Epithelial cell of esophagus (primary cell): ENCODE measurements at regions not wholly inside any gene's neighbourhood (a gene's known extent, or its start where the extent isn't known, plus 50 kb on each side); places are given as distances from the start of the nearest gene placed in this dataset.

Source experiments
- DNase-seq: peaks from one replicate; pipeline ENCODE4 v3.0.0; 2010; ENCODE audit warnings: low read depth
- H3K4me3 ChIP-seq: 2 replicates; pipeline ENCODE4 v1.5.1; 2011; ENCODE audit warnings: mild to moderate bottlenecking, low read length, control low read depth
- TF ChIP-seq, protein P1 (sequence below): IDR thresholded peaks from 2 replicates; pipeline ENCODE4 v1.5.1; 2011; ENCODE audit warnings: low read depth, mild to moderate bottlenecking, low read length, control low read depth, inconsistent platforms; ENCODE audit not compliant: insufficient read depth; ENCODE audit errors: missing control alignments

DNA sequence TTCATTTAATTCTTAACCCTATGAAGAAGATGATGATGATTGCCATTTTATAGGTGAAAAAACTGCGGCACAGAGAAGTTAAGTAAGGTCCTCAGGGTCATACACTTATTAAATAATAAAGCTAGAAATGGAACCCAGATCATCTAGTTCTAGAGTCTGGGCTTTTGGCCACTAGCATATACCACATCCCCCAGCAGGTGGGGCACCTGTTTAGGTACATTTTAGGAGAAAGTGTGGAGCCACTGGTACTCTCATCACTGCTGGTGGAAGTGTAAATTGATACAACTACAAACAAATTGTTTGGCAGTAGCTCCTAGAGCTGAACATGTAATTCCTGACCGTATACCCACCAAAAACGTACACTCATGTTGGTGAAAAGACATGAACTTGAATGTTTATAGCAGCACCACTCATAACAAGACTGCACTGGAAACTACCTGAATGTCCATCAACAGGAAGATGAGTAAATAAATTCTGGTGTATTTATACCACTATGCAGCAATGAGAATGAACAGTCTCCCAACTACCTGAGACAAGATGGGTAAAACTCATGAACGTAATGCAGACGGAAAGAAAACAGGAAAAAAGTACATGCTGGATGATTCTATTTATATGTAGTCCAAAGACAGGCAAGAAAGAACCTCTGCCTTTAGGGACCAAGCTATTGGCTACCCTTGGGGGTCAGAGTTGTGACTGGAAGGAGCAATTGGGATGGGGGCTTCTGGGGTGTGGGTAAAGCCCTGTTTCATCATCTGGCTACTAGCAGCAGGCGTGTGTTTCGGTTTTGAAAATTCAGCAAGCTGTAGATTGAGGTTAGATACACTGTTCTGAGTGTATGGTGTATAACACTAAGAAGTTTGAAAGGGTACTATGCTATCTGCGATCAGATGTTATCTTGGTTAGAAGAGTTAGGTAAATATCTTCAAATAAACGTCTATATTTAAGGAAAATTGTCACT lies 72.3 kb upstream of the ADGRG2 start:
- no peak overlapping the region for H3K4me3 ChIP-seq
- DNase-seq = no peak
- TF ChIP-seq, protein P1, sequence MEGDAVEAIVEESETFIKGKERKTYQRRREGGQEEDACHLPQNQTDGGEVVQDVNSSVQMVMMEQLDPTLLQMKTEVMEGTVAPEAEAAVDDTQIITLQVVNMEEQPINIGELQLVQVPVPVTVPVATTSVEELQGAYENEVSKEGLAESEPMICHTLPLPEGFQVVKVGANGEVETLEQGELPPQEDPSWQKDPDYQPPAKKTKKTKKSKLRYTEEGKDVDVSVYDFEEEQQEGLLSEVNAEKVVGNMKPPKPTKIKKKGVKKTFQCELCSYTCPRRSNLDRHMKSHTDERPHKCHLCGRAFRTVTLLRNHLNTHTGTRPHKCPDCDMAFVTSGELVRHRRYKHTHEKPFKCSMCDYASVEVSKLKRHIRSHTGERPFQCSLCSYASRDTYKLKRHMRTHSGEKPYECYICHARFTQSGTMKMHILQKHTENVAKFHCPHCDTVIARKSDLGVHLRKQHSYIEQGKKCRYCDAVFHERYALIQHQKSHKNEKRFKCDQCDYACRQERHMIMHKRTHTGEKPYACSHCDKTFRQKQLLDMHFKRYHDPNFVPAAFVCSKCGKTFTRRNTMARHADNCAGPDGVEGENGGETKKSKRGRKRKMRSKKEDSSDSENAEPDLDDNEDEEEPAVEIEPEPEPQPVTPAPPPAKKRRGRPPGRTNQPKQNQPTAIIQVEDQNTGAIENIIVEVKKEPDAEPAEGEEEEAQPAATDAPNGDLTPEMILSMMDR = no peak

DNA sequence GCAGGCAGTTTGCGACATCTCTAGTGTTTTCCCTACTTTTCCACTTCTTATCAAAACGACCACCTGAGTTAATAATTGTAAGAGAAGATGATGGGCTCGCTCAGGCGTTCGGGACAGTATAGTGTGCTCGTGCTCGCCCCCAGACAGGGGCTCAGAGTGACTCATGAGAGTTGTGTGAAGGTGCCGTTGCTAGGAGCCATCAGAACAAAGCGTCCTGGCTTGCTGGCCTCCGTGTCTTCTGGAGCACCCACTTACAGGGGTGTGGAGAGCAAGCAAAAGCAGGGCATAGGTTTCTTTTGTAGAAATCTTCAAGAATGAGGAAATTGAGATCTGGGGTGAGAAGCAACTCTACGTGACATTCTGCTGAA lies 73.0 kb upstream of the ADGRG2 start:
- DNase-seq = no peak
- TF ChIP-seq, protein P1 = no peak
- no peak overlapping the region for H3K4me3 ChIP-seq

DNA sequence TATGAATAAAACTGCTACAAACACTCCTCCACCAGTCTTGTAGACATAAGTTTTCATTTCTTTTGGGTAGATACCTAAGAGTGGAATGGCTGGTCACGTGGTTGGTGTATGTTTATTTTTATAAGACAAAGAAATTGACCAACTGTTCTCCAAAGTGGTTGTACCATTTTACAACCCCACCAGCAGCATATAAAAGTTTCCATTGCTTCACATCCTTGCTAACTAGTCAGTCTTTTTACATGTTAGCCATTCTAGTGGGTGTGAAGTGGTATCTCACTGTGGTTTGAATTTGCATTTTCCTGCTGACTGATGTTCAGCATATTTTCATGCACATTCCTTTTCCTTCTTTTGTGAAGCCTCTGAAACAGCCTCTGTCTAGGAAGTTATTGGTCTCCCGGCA lies 76.2 kb upstream of the ADGRG2 start:
- no peak overlapping the region for H3K4me3 ChIP-seq
- TF ChIP-seq, protein P1 = no peak
- no peak for DNase-seq

DNA sequence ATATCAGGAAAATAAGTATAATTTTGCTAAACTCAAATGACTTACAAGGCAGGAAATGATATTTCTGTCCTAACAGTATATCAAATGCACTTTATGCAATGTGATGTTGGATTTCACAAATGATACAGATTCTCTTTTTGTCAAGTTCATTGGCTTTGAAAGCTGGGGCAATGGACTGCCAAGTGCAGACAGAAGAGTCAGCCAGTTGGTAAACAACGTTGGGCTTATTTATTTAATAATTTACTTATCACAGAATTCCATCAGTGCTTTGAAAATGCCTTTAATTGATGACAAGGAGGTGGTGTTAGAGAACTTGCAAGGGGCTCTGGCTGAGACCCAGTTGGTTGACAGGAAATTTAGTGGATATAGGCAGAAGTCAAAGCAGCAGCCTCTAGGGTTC lies 79.9 kb upstream of the ADGRG2 start:
- H3K4me3 ChIP-seq = no peak overlapping the region
- TF ChIP-seq, protein P1 = no peak
- no peak for DNase-seq

DNA sequence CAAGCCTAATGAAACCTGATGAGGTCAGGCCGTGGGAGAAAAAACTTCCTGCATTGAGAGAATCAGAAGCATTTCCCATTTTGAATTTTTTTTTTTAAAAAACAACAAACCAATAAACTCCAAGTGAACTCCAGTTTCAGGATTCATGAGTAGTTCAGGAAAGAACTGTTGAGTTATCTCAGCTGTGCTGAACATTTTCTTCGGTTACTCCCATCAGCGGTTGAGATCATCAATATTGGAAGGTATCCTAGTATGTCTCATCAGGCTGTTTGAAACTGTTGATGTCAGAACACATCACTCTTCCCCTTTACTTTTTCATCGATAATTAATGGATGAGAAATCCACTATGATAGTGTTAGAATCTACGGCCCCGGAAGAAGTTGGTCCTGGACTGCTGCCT lies 82.4 kb upstream of the ADGRG2 start:
- TF ChIP-seq, protein P1 = no peak
- no peak overlapping the region for H3K4me3 ChIP-seq
- DNase-seq = no peak

DNA sequence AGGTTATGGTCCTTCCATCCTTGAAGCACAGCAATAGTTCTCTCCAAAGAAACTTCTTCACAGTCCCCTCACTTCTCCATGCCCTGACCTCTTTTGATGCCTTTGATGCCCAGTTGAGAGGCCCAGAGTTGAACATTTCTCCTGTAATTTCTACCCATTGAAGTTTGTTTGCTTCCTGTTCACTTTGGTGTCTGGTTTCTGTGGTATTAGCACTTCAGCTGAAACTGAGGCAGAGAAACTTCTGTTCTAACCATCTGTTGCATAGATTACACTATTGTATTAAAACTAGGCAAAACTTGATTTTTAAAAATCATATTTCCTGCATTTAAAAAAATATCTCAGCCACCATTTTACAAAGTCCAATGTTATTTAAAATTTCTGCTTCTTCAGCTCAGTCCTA lies 89.8 kb upstream of the ADGRG2 start:
- TF ChIP-seq, protein P1 = no peak
- H3K4me3 ChIP-seq = no peak overlapping the region
- DNase-seq = no peak
